Activated naive CD4-positive, alpha-beta T cell (primary cell): ENCODE measurements at regions not wholly inside any gene's neighbourhood (a gene's known extent, or its start where the extent isn't known, plus 50 kb on each side); places are given as distances from the start of the nearest gene placed in this dataset.

ENCODE experiments used
- DNase-seq, 4 experiments: peaks; one replicate each; lab custom pipeline; 2025; lab: John Stamatoyannopoulos, UW

DNA sequence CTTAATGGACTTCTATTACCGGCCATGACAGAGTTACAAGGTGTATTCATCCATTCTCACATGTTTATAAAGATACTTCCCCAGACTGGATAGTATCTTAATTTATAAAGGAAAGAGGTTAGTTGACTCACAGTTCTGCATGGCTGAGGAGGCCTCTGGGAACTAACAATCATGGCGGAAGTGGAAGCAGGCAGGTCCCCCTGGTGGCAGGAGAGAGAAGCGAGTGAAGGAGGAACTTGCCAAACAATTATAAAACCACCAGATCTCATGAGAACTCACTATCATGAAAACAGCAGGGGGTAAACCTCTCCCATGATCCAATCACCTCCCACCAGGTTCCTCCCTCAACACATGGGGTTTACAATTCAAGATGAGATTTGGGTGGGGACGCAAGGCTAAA is 170.0 kb upstream of the PDGFD start:
- no peak for DNase-seq

DNA sequence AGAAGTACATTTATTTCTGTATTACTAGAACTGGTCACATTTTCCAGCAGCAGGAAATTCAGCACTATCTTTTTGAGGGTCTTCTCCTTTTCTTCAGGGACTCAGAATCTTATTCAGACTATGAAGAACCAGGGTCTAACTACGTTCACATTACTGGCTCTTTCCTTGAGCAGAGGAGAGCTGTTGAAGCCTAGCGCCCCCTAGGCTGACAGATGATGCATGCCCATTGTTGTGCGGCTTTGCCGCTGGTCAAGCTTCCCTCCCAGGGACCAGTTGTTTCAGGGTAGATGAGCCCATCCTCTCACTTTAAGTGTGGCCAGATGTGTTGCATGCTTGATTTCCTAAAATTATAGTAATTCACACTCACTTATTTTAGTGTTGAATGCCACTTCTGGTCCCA is 168.2 kb upstream of the PDGFD start:
- DNase-seq, result no peak

DNA sequence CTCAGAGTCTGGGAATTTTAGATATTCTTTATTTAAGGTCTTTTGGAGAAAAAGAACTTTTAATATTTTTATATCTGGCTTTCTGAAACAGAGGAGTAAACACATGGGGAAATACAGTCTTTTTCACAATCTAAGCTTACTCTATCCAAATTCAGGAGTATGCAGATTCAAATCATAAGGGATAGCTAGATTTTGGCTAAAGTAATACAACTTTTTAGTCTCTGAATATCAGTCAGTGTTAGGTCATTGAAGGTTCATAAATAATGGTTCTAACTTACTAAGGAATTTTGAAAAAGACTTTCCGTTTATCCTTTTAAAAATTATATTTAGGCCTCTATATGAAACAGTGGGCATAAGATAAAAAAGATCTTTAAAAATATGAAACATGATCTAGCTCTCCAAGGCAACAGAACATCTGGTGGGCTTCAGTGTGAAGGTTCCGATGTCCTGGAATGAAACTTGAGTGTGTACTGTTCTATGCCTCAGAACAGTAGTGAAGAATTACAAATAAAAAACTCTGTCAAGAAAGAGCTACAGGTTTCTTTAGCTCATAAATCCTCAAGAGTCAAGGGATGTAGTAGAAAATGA is 165.2 kb upstream of the PDGFD start:
- no peak for DNase-seq

DNA sequence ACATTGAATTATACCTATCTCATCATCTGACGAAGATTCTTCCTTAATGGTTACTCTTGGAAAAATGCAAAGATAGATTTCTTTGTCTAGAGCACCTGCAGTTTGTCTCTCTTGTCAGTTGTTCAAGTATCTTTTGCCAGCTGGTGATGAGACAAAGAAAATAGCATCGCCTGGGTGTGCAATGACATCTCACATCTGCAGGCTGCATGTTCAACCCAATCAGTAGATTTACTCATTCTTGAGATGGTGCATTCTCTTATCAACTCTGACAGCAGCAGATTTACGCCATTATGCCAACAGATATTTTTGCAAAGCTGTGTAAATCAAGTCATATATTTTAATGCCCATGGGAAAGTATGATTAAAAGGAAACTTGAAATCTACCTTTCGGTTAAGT is 164.6 kb upstream of the PDGFD start:
- DNase-seq, result no peak

DNA sequence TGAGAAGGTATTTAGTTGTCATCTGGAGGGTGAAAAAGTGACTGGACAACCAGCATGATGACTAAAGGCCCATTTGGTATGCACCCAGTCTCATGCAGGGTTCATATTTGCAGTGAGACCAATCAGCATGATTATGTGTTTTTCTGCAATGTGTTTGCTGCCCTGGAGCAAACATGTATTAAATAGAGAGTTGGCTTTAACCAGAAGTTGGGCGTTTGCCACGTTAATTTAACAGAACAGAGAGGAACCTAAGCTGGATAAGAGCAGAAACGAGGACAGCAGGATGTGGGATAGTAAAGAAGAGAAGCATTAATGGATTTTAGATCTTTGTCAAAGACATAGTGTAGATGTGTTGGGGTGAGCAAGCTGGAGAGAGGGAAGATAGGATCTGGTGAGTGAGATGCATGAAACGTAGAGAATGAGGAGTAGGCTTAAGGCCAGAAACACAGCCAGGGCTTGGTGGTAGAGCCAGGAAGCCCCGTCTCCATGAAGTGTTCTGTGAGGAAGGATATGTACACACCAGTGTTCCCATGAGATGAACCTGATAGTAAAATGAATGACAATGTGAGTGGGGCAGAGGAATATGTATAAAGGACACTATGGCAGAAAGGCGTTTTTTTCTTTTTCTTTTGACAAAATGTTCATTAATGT is 164.0 kb upstream of the PDGFD start:
- DNase-seq, result no peak

DNA sequence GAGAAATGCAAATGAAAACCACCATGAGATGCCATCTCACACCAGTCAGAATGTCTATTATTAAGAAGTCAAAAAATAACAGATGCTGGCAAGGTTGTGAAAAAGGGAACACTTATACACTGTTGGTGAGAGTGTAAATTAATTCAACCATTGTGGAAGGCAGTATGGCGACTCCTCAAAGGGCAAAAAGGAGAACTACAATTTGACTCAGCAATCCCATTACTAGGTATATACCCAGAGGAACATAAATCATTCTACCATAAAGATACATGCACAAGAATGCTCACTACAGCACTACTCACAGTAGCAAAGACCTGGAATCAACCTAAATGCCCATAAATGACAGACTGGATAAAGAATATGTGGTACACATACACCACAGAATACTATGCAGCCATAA is 161.1 kb upstream of the PDGFD start:
- DNase-seq, result no peak

DNA sequence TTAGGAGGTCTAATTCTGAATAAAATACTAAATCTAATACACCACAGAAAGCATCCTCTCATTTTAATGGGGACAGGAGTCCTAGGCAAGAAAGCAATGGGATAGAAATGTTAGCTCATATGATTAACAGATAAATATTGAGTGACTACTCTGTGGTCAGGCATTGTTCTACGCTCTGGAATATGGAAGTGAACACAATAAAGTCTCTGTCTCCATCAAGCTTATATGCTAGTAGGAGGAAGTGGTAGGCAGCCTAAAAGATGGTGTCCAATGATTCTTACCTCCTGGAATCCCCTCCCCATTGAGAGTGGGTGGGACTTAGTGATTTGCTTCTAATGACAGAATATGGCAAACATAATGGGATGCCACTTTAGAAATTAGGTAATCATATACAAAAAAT is 160.3 kb upstream of the PDGFD start:
- DNase-seq, result no peak

DNA sequence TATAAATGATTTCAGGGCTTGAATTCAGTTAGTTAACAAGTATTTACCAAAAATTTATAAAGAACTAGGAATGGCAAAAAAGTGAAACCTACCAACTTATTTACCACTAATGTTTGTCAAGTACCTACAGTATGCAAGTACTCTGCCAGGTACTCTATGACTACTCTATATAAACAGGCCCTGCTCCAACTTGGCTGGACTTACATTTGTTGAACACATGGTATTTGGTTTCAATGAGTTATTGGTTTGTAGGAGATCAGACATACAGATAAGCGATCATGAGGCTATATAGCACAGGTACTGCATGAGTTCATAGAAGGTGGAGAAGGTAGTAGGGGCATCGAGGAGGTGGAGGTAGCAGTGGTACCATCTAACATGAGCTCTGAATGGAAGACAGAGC is 159.9 kb upstream of the PDGFD start:
- no peak for DNase-seq

DNA sequence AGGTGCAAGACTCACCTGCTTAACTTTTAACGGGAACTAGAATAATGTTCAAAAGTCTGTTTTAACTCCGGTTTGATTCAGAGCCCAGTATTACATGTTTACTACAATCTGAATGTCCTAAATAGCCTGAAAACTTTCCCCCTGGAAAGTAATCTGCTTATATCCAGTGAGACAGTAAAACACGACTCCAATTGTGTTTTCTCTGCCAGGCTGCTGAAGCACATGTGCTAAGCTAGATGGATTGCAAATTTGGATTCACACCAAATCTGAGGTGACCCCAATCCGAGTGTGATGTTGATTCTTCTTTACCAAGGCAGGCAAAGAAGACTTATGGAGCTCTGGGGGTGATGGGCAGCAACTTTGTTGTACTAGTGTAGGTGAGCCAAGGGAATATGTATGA is 158.7 kb upstream of the PDGFD start:
- no peak for DNase-seq

DNA sequence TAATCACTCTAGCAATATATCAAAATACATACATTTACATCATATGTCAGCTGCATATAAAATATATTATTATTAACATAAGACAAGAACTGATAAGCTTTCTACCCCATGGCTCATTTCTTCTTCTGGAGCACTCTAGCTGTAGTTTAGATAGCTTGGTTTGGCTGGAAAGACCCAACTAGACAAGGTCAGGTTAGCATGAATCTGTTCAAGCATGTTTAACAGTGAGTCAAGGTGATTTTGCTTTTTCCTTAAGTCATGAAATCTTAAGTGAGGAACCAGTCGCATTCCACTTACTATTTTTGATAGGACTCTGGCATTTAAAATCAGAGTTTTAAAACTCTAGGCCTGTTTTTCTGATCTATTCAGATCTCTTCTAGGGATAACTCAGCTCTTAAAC is 157.0 kb upstream of the PDGFD start:
- DNase-seq, result no peak

DNA sequence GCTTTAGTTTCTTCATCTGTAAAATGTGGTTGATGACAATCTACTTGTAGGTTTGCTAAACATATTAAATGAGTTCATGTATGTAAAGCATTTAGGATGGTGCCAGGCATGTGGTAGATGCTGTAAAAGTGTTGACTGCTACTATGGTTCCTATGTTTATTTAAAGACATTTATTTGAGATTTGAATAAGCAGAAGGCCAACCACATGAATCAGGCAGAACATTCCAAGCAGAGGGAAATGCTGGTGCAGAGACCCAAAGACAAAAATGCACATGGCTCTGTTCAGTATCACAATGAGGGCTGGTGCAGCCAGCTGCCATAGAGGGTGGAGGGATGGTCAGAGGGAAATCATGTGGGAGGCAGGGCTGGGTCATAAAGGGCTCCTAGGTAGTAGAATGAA is 156.2 kb upstream of the PDGFD start:
- DNase-seq, result no peak

DNA sequence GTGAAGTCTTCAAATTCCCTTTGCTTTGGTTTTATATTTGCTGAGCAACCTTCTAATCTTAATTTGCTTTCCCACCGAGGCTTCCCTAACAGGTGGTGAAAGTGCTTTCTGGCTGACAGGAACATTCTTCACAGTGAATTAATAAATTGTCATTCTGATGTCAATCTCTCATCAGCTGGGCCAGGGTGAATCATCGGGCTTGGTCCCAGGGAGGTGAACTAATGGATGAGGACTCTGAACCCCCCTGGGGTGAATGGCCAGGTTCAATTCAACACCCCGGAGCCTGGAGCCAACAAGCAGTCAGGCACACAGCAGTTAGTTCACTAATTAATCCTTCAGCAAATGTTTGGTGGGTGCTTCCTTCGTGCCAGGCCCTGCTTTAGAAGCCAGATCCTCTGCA is 155.4 kb upstream of the PDGFD start:
- no peak for DNase-seq

DNA sequence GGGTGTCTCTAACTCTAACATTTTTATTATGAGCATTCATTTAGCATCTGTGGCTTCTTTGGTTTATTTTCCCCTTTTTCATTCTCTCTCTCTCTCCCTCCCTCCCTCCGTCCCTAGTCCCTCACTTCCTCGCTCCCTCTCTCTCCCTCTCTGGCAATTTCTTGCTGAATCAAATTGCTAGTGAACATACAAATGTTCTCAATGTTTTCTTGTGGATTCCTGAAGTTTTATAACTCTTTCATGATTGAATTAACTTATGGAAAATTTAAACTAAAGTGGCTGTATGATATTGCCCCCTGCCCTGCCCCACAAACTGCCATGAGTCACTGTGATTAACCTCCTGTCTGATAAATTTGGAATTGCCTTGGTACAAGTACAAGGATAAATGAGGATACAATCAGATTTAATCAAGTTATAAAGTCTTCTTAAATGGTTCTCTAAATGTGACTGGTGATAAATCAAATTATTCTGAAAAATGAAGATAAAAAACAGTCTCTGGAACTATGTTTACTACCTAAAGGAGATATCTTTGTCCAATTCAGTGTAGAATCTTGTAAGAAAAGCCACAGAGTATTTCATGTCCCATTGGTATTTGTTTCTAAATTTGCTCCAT is 143.0 kb upstream of the PDGFD start:
- no peak for DNase-seq

DNA sequence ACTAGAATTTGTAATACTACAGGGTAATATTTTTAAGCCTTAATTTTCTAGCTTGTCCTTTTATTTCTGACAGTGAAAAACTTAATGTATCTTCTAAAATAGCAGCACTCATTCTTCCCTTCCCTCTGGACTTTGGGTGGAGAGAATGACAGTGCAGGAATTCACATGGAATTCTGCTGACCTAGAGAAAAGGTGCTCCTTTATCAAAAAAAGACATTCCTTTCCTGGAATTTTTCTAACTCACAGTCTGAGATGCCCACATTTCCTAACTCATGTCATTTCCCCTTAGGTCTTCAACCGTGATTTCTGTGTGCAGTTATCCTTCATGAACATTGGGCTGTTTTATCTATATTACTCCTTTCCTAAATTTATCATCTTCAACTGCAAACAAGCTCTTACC is 137.8 kb upstream of the PDGFD start:
- DNase-seq, result no peak

DNA sequence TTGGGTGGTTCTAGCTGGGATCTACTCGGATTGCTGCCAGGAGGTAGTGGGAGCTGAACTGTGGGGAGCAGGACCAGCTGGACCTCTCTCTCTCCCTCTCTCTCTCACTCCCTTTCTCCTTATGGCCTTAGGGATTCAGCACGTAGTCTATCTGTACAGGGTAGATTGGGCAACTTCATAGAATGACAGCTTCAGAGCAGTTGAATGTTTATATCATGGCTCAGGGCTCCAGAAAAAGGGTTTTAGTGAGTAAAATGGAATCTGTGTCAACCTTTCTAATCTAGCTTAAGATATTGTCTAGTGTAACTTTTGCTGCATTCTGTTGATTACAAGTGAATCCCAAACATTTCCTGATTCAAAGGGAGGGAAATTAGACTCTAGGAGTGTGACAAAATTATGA is 127.7 kb upstream of the PDGFD start:
- DNase-seq, result no peak

DNA sequence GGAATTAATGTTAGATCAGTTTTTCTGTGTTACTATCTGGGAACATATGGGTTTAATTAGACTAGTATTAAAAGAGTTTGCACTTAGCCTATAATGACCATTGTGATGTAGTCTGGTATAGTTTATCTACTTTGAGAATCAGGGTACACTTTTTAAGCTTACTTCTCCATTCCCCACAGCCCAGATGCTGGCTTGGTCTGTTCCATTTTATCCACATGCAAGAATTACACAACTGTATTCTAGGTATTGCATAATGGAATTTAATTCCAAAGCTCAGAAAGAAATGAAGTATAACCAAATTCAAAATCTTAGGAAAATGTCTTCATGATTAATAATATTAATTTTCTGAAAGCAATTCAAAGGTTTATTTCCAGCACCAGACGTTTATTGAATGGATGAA is 122.2 kb upstream of the PDGFD start:
- no peak for DNase-seq

DNA sequence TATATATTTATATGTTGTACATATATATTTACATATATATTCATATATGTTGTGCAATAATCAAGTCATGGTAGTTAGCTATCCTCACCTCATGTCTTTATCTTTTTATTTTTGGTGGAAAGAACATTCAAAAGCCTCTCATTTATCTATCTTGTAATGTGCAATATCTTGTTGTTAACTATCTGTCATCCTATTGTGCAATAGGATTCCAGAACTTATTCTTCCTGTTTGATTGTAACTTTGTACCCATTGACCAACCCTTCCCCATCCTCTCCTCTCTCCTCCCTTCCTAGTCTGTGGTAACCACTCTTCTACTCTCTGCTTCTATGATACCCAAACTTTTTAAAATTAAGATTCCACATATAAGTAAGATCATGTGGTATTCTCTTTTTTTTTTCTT is 115.6 kb upstream of the PDGFD start:
- no peak for DNase-seq

DNA sequence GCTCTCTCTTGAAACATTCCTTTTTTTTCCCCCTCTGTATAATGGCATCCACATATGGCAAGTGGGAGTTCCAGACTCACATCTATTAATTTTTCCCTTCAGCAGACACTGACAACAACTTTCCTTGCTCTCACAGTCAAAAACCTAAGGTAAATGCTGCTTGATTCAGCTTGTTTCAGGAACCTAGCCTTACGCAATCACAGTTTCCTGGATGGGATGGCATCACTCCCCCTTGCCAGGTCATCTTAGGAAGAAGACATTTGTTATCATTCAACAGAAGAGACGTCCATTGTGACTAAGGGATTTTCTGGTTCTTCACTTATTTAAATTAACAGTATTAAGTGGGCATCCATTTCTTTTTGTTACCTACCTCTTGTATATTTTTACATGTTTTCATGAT is 112.0 kb upstream of the PDGFD start:
- DNase-seq, result no peak

DNA sequence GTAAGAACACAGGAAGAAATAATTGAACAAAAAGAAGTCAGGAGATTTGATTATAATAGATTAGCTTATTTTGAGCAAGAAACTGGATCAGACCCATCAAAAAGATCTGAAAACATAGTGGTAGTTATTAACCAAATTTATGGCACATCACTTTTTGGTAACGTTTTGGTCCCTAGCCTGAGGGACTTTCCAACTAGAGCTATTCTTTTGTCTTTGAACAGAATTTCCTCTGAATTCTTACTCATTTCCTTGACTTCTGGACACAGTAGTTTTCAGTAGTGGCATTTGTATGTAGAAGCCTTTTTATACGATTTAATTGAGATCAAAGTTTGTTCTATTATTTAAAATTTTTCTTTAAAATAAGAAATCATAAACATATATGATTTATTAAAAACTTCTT is 96.5 kb upstream of the PDGFD start:
- DNase-seq, result no peak

DNA sequence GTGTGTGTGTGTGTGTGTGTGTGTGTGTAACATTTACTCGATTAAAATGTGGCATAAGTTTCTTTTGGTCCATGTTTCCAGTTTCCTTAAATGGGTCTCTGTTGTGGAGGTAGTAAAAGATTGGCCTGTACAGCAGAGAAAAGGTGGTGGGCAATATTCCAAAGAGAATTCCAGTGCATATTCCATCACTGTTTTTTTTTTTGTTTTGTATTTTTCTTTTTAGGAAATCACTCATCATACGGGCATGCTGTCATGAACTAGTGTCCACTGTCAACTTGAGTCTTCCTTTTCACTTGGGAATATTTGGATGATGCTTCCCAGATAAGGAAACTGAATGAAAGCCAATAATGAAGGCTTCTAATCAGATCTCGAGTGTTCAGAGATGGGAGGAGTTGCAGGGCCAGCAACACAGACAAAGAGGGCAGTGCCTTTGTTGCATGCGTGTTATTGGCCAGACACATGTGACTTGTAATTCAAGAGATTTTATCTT is 95.2 kb upstream of the PDGFD start:
- DNase-seq, result no peak

DNA sequence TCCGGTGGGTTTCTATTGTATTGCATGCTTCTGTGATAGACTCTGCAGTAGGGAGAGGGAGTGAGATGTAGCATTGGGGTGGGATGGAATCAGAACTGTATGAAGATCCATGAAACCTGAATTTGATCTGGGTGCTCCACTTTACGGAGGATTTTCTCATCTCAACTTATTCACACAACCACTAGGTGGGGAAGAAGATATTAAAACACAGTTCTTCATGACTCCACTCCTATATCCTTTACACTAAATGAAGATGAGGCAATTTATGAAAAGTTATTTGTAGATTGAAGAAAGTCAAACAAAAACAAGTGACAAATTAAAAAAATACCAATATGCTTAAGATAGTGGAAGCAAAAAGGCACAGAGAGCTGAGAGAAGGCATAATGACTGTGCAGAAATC is 92.6 kb upstream of the PDGFD start:
- no peak for DNase-seq

DNA sequence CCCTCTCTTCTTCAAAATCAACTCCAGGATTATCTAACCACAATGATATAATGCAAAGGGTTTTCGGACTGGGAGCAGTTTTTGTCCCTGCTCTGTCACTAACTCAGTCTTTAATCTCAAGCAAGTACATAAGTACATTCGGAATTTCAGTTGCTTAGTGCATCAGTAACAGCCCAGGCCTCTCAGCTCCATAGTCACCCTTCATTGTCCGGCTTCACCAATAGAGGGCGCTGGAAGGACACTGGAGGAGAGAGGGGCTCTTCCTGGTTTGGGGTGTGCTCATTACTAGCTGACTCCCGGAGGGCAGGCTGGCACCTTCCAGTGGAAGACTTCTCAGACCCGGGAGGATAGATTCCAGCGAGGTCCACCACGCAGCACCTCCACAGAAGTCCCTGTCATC is 90.4 kb upstream of the PDGFD start:
- no peak for DNase-seq

DNA sequence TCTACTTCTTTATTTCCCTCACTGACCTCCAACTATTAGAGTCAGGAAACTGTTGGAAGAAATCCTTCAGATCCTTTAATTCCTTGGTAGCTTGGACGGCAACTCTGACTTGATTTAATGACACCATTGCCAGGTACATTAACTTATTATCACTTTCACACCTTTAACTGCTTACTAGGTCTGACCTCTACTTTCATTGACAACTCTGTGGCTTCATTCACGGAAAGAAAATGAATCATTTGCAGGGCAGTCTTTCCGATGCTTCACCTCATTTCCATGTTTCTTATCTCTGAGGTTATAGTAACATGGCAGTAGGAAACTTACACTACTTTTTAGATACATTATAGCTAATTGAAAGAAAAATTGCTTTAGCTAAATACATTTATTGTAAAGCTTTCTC is 82.6 kb upstream of the PDGFD start:
- DNase-seq, result no peak

DNA sequence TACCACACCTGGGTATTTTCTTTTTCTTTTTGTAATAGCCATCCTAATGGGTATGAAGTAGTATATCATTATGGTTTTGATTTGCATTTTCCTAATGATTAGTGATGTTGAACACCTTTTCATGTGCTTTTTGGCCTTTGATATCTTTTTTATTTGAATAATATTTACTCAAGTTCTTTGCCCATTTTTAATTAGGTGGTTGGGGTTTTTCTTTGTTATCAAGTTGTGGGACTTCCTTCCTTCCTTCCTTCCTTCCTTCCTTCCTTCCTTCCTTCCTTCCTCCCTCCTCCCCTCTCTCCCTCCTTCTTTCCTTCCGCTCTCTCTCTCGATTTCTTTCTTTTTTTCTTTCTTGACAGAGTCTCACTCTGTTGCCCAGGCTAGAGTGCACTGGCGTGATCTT is 75.0 kb upstream of the PDGFD start:
- no peak for DNase-seq
